HEK293 (cell line): ENCODE measurements at regions not wholly inside any gene's neighbourhood (a gene's known extent, or its start where the extent isn't known, plus 50 kb on each side); places are given as distances from the start of the nearest gene placed in this dataset.

ENCODE experiments used
- CTCF ChIA-PET: fragments of 350-600 bp; formaldehyde crosslinking; extraction: SDS; loops from one replicate; lab custom pipeline; 2021; ENCODE audit warnings: antibody characterized with exemption; lab: Yijun Ruan, JAX
- POLR2A ChIA-PET: fragments of 300-600 bp; formaldehyde crosslinking; extraction: SDS; loops from one replicate; lab custom pipeline; 2020; ENCODE audit warnings: antibody characterized with exemption, inconsistent platforms; lab: Yijun Ruan, JAX
- H3K27ac ChIP-seq: fragments of 200-500 bp; sonication (Bioruptor generic); 2 replicates; pipeline ENCODE4 v1.5.1; 2014; ENCODE audit warnings: low read depth, low read length, control low read depth, inconsistent platforms; ENCODE audit errors: extremely low read depth
- H3K36me3 ChIP-seq, 2 experiments: fragments of 200-500 bp in 1 of 2; sonication (Bioruptor generic) in 1 of 2; 1 replicate in 1 of 2; 2 replicates in 1 of 2; pipeline ENCODE4 v1.5.1; 2014 to 2017; ENCODE audit warnings: inconsistent platforms in 2 of 2, low read length in 2 of 2; ENCODE audit not compliant: control insufficient read depth in 2 of 2, insufficient read depth in 1 of 2
- H3K4me1 ChIP-seq: fragments of 200-500 bp; sonication (Bioruptor generic); 2 replicates; pipeline ENCODE4 v1.5.1; 2014; ENCODE audit warnings: mild to moderate bottlenecking, low read length, inconsistent platforms; ENCODE audit not compliant: control insufficient read depth, insufficient read depth
- H3K4me3 ChIP-seq: 2 replicates; pipeline ENCODE4 v1.5.1; 2011; ENCODE audit warnings: low read depth, mild to moderate bottlenecking, control low read depth, low read length, moderate library complexity
- H3K9me3 ChIP-seq: fragments of 200-500 bp; sonication (Bioruptor generic); 2 replicates; pipeline ENCODE4 v1.5.1; 2014; ENCODE audit warnings: low read depth, low read length, inconsistent platforms; ENCODE audit not compliant: control insufficient read depth, insufficient read depth
- ZBTB20 ChIP-seq: fragments of 450-650 bp; formaldehyde crosslinking; IDR thresholded peaks from 2 replicates; pipeline ENCODE4 v1.5.1; 2016; ENCODE audit warnings: missing biosample characterization, missing genetic modification characterization
- ZFP3 ChIP-seq: fragments of 450-650 bp; formaldehyde crosslinking; IDR thresholded peaks from 2 replicates; pipeline ENCODE4 v1.5.1; 2016; ENCODE audit warnings: low read depth, missing biosample characterization, missing genetic modification characterization
- ZFP37 ChIP-seq: fragments of 450-650 bp; formaldehyde crosslinking; IDR thresholded peaks from 2 replicates; pipeline ENCODE4 v1.5.1; 2016; ENCODE audit warnings: missing biosample characterization, missing genetic modification characterization
- ZNF140 ChIP-seq: fragments of 450-650 bp; formaldehyde crosslinking; IDR thresholded peaks from 2 replicates; pipeline ENCODE4 v1.5.1; 2016; ENCODE audit warnings: missing biosample characterization, missing genetic modification characterization
- ZNF169 ChIP-seq: fragments of 450-650 bp; formaldehyde crosslinking; IDR thresholded peaks from 2 replicates; pipeline ENCODE4 v1.5.1; 2016; ENCODE audit warnings: missing biosample characterization, missing genetic modification characterization
- ZNF24 ChIP-seq: fragments of 450-650 bp; formaldehyde crosslinking; IDR thresholded peaks from 2 replicates; pipeline ENCODE4 v1.5.1; 2016; ENCODE audit warnings: missing biosample characterization, missing genetic modification characterization
- ZNF404 ChIP-seq: fragments of 450-650 bp; formaldehyde crosslinking; IDR thresholded peaks from 2 replicates; pipeline ENCODE4 v1.5.1; 2017; ENCODE audit warnings: missing biosample characterization, missing genetic modification characterization
- ZNF473 ChIP-seq: fragments of 450-650 bp; formaldehyde crosslinking; IDR thresholded peaks from 2 replicates; pipeline ENCODE4 v1.5.1; 2017; ENCODE audit warnings: missing biosample characterization, missing genetic modification characterization
- ZNF501 ChIP-seq: fragments of 450-650 bp; formaldehyde crosslinking; IDR thresholded peaks from 2 replicates; pipeline ENCODE4 v1.5.1; 2016; ENCODE audit warnings: missing biosample characterization, missing genetic modification characterization
- ZNF514 ChIP-seq: fragments of 450-650 bp; formaldehyde crosslinking; IDR thresholded peaks from 2 replicates; pipeline ENCODE4 v1.5.1; 2016; ENCODE audit warnings: missing biosample characterization, missing genetic modification characterization
- ZNF600 ChIP-seq: fragments of 450-650 bp; formaldehyde crosslinking; IDR thresholded peaks from 2 replicates; pipeline ENCODE4 v1.5.1; 2016; ENCODE audit warnings: missing biosample characterization, missing genetic modification characterization
- ZNF626 ChIP-seq: fragments of 450-650 bp; sonication (Bioruptor Pico); formaldehyde crosslinking; IDR thresholded peaks from 2 replicates; pipeline ENCODE4 v1.5.1; 2018; ENCODE audit warnings: missing biosample characterization, missing genetic modification characterization, inconsistent platforms
- ZNF629 ChIP-seq: fragments of 450-650 bp; formaldehyde crosslinking; IDR thresholded peaks from 2 replicates; pipeline ENCODE4 v1.5.1; 2017; ENCODE audit warnings: missing biosample characterization, missing genetic modification characterization
- ZNF701 ChIP-seq: fragments of 450-650 bp; formaldehyde crosslinking; IDR thresholded peaks from 2 replicates; pipeline ENCODE4 v1.5.1; 2016; ENCODE audit warnings: missing biosample characterization, missing genetic modification characterization
- ZNF791 ChIP-seq: fragments of 450-650 bp; formaldehyde crosslinking; IDR thresholded peaks from 2 replicates; pipeline ENCODE4 v1.5.1; 2016; ENCODE audit warnings: missing biosample characterization, missing genetic modification characterization
- ZNF837 ChIP-seq: fragments of 450-650 bp; formaldehyde crosslinking; IDR thresholded peaks from 2 replicates; pipeline ENCODE4 v1.5.1; 2016; ENCODE audit warnings: missing biosample characterization, missing genetic modification characterization
- TF ChIP-seq, protein P1 (sequence below): fragments of 450-650 bp; formaldehyde crosslinking; IDR thresholded peaks from 2 replicates; pipeline ENCODE4 v1.5.1; 2016; ENCODE audit warnings: missing biosample characterization, missing genetic modification characterization
- TF ChIP-seq, protein P2 (sequence below): fragments of 450-650 bp; formaldehyde crosslinking; IDR thresholded peaks from 2 replicates; pipeline ENCODE4 v1.5.1; 2016; ENCODE audit warnings: missing biosample characterization, missing genetic modification characterization
- TF ChIP-seq, protein P3 (sequence below): fragments of 450-650 bp; formaldehyde crosslinking; IDR thresholded peaks from 2 replicates; pipeline ENCODE4 v1.5.0; 2017; ENCODE audit warnings: missing biosample characterization, missing genetic modification characterization, borderline replicate concordance
- TF ChIP-seq, protein P4 (sequence below): fragments of 450-650 bp; formaldehyde crosslinking; IDR thresholded peaks from 2 replicates; pipeline ENCODE4 v1.5.1; 2016; ENCODE audit warnings: missing biosample characterization, missing genetic modification characterization

DNA sequence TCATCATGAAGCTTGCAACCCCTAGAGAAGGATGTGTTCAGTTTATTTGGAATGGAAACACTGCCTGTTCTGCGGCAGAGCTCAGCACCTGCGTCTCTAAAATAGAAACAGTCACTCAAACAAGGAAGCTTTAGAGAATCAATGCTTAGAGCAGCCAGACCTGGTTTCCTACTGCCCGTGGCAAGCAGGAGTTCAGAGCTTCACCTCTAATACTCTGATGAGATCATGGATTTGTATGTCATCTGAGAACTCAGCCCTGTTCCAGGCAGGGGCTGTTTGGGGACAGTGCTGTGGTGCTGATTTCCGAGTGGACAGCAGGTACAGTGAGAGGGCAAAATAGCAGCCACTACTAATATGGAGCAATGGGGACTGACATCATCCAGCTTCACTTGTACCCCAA is 236.0 kb upstream of the IRX1 start:
- Histone ChIP-seq H3K4me3 (no peak overlapping the region), H3K36me3 (no peaks in the 10 kb centered on the region), H3K9me3 (no peaks in the 10 kb centered on the region), H3K27ac (no peak overlapping the region), H3K4me1 (no peaks in the 10 kb centered on the region)
- ChIA-PET POLR2A (no interaction called here), CTCF (no interaction called here)
- TF ChIP-seq, protein P1, sequence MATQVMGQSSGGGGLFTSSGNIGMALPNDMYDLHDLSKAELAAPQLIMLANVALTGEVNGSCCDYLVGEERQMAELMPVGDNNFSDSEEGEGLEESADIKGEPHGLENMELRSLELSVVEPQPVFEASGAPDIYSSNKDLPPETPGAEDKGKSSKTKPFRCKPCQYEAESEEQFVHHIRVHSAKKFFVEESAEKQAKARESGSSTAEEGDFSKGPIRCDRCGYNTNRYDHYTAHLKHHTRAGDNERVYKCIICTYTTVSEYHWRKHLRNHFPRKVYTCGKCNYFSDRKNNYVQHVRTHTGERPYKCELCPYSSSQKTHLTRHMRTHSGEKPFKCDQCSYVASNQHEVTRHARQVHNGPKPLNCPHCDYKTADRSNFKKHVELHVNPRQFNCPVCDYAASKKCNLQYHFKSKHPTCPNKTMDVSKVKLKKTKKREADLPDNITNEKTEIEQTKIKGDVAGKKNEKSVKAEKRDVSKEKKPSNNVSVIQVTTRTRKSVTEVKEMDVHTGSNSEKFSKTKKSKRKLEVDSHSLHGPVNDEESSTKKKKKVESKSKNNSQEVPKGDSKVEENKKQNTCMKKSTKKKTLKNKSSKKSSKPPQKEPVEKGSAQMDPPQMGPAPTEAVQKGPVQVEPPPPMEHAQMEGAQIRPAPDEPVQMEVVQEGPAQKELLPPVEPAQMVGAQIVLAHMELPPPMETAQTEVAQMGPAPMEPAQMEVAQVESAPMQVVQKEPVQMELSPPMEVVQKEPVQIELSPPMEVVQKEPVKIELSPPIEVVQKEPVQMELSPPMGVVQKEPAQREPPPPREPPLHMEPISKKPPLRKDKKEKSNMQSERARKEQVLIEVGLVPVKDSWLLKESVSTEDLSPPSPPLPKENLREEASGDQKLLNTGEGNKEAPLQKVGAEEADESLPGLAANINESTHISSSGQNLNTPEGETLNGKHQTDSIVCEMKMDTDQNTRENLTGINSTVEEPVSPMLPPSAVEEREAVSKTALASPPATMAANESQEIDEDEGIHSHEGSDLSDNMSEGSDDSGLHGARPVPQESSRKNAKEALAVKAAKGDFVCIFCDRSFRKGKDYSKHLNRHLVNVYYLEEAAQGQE (tag by site-specific recombination): peak; percentile 47; the same call in 1 of the 2 replicates
- TF ChIP-seq, protein P2, sequence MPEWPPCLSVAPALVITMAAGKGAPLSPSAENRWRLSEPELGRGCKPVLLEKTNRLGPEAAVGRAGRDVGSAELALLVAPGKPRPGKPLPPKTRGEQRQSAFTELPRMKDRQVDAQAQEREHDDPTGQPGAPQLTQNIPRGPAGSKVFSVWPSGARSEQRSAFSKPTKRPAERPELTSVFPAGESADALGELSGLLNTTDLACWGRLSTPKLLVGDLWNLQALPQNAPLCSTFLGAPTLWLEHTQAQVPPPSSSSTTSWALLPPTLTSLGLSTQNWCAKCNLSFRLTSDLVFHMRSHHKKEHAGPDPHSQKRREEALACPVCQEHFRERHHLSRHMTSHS (tag by site-specific recombination): no peak

DNA sequence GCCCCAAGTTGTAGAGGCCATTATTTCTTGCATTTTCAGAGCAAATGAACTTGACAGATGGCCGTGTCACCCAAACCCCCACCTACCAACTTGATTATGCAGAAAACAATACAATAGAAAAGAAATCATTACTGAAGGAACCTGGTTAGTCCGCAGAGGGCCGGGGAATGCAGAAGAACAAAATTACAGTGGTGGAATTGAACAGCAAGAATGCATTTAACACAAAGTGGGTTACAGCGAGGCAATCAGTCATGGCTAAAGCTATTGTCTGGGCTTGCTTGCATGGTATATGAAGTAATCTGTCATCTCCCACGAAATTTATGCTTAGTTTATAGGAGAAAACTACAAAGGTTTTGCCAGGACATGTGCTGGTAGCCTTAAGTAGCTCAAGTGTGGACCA is 238.3 kb upstream of the IRX1 start:
- TF ChIP-seq, protein P3, sequence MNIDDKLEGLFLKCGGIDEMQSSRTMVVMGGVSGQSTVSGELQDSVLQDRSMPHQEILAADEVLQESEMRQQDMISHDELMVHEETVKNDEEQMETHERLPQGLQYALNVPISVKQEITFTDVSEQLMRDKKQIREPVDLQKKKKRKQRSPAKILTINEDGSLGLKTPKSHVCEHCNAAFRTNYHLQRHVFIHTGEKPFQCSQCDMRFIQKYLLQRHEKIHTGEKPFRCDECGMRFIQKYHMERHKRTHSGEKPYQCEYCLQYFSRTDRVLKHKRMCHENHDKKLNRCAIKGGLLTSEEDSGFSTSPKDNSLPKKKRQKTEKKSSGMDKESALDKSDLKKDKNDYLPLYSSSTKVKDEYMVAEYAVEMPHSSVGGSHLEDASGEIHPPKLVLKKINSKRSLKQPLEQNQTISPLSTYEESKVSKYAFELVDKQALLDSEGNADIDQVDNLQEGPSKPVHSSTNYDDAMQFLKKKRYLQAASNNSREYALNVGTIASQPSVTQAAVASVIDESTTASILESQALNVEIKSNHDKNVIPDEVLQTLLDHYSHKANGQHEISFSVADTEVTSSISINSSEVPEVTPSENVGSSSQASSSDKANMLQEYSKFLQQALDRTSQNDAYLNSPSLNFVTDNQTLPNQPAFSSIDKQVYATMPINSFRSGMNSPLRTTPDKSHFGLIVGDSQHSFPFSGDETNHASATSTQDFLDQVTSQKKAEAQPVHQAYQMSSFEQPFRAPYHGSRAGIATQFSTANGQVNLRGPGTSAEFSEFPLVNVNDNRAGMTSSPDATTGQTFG (tag by site-specific recombination): no peak
- TF ChIP-seq, protein P4, sequence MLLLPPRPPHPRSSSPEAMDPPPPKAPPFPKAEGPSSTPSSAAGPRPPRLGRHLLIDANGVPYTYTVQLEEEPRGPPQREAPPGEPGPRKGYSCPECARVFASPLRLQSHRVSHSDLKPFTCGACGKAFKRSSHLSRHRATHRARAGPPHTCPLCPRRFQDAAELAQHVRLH (tag by site-specific recombination): no peak
- TF ChIP-seq ZNF473: no peak
- no peak for TF ChIP-seq ZNF626
- no peak for TF ChIP-seq ZNF701 (tag by site-specific recombination)
- TF ChIP-seq ZBTB20 (tag by site-specific recombination): no peak
- TF ChIP-seq ZFP3 (tag by site-specific recombination): no peak
- no peak for TF ChIP-seq ZNF629 (tag by site-specific recombination)
- no peak for TF ChIP-seq ZNF140
- no peak for TF ChIP-seq ZNF514 (tag by site-specific recombination)
- no peak for TF ChIP-seq ZFP37
- TF ChIP-seq, all 188 proteins: peak for 0
- ChIA-PET CTCF (no interaction called here), POLR2A (no interaction called here)
- no peak overlapping the region for H3K4me3 ChIP-seq
- no peaks in the 10 kb centered on the region for H3K36me3 ChIP-seq
- H3K27ac ChIP-seq: no peak overlapping the region
- H3K4me1 ChIP-seq: no peaks in the 10 kb centered on the region
- H3K9me3 ChIP-seq: no peaks in the 10 kb centered on the region

DNA sequence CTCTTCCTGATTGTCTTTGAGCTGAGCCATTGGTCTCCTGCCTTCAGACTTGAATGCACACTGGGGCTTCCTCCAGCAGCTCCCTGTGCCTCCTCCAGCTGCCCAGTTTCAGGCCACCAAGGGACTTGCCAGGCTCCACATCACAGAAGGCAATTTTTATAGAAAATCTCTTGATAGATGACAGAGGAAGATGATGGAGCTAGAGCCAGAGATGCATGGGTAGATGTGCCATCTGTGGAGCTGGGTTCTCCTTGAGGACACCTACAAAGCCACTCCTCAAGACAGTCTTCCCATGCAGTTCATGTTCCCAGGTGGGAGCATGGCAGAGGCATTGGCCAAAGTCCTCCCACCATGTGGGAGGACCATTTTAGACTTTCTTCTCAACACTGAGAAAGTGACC is 239.6 kb upstream of the IRX1 start:
- no peaks in the 10 kb centered on the region for H3K4me1 ChIP-seq
- no peak for TF ChIP-seq ZNF404
- TF ChIP-seq ZNF169 (tag by site-specific recombination): no peak
- no peak for TF ChIP-seq ZNF600 (tag by site-specific recombination)
- no peak for TF ChIP-seq ZNF837 (tag by site-specific recombination)
- no peak for TF ChIP-seq ZNF24 (tag by site-specific recombination)
- no peak for TF ChIP-seq ZNF501 (tag by site-specific recombination)
- no peak for TF ChIP-seq ZNF791 (tag by site-specific recombination)

More for the DNA sequence above, 239.6 kb upstream of the IRX1 start:
- H3K9me3 ChIP-seq: no peaks in the 10 kb centered on the region
- no peak overlapping the region for H3K27ac ChIP-seq
- H3K36me3 ChIP-seq: no peaks in the 10 kb centered on the region
- POLR2A ChIA-PET: no interaction called here
- CTCF ChIA-PET: interaction anchor here (0.6 kb wide), 1 partner anchor 21 kb away, joined by 3 read pairs; no protein-coding TSS in a partner anchor
- no peak overlapping the region for H3K4me3 ChIP-seq
